ENCODE measurements at regions not wholly inside any gene's neighbourhood (a gene's known extent, or its start where the extent isn't known, plus 50 kb on each side); places are given as distances from the start of the nearest gene placed in this dataset.

GRCh38 chr5:17769277-17769676 lies 135.0 kb downstream of the TAF11L14 start:
- no peak for TF ChIP-seq CTCF (IDR thresholded peaks at IDR 0.05)
- no peak for TF ChIP-seq POLR2AphosphoS5 (IDR thresholded peaks at IDR 0.05)
